ENCODE measurements at regions not wholly inside any gene's neighbourhood (a gene's known extent, or its start where the extent isn't known, plus 50 kb on each side); places are given as distances from the start of the nearest gene placed in this dataset.

- Mint-ChIP-seq H3K9me3 (no peaks in the 10 kb centered on the region), H3K27me3 (ENCODE audit: insufficient read depth) (no peaks in the 10 kb centered on the region; the same call in 1 of the 2 replicates), H3K4me1 (ENCODE audit: low read depth) (peaks cover 20% of the 10 kb centered on the region), H3K27ac (no peak overlapping the region), H3K36me3 (ENCODE audit: low read depth) (0 out of 2 replicates have a peak, but pooled peaks cover 7% of the 10 kb centered on the region), H3K4me3 (no peak overlapping the region)
- no peak for DNase-seq
- TF ChIP-seq, protein P1, sequence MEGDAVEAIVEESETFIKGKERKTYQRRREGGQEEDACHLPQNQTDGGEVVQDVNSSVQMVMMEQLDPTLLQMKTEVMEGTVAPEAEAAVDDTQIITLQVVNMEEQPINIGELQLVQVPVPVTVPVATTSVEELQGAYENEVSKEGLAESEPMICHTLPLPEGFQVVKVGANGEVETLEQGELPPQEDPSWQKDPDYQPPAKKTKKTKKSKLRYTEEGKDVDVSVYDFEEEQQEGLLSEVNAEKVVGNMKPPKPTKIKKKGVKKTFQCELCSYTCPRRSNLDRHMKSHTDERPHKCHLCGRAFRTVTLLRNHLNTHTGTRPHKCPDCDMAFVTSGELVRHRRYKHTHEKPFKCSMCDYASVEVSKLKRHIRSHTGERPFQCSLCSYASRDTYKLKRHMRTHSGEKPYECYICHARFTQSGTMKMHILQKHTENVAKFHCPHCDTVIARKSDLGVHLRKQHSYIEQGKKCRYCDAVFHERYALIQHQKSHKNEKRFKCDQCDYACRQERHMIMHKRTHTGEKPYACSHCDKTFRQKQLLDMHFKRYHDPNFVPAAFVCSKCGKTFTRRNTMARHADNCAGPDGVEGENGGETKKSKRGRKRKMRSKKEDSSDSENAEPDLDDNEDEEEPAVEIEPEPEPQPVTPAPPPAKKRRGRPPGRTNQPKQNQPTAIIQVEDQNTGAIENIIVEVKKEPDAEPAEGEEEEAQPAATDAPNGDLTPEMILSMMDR (IDR thresholded peaks at IDR 0.05): no peak
Measured at GRCh38 chr6:144725736-144726522, 440.8 kb downstream of the UTRN start.

DNA sequence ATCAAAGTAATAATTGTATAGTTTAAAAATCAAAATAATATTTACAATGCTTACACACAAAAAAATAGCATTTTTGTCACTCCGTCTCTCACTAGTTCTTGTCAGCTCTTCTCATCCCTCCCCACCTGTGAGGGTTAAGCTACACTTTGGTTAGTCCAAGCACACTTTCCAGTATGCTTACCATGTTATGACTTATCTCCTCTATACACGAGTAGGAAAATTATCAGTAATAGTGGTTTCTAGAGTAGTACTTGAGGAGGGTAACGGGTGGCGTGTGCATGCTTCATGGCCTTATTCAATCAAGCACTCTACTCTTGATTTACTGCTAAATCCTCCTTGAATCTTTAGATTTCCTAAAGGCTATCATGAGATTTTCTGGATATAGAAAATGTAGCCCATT is 443.7 kb downstream of the UTRN start:
- Mint-ChIP-seq H3K4me3 (no peak overlapping the region), H3K9me3 (no peaks in the 10 kb centered on the region), H3K27me3 (ENCODE audit: insufficient read depth) (no peaks in the 10 kb centered on the region; the same call in 1 of the 2 replicates), H3K36me3 (ENCODE audit: low read depth) (peaks cover 14% of the 10 kb centered on the region), H3K27ac (no peak overlapping the region), H3K4me1 (ENCODE audit: low read depth) (no peaks in the 10 kb centered on the region)
- TF ChIP-seq, protein P1 (IDR thresholded peaks at IDR 0.05): no peak
- no peak for DNase-seq

- Mint-ChIP-seq H3K4me3 (no peak overlapping the region), H3K9me3 (no peaks in the 10 kb centered on the region), H3K4me1 (ENCODE audit: low read depth) (no peaks in the 10 kb centered on the region)
Measured at GRCh38 chr6:144729502-144729901, 444.4 kb downstream of the UTRN start.

DNA sequence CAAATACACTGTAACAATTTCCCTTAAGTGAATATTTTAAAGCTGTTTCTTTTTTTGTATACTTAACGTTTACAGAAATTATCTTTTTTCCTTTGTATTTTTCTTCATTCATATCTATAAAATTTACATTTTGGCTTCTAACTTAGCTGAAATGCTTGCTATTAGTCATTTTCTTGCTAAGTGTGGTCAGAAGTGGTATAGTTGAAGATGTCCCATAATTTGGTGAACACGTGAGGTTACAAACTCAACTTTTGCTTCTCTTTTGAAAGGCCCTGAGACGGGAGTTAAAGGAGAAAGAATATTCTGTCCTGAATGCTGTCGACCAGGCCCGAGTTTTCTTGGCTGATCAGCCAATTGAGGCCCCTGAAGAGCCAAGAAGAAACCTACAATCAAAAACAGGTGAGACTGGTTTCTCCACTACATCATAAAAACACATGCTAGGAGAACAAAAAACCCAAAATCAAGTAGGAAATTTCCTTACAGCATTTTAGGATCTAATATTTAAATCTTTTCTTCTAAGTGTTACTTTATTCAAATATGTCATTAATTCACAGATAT is 445.0 kb downstream of the UTRN start:
- DNase-seq: no peak
- Mint-ChIP-seq H3K4me1 (ENCODE audit: low read depth) (no peaks in the 10 kb centered on the region), H3K9me3 (no peaks in the 10 kb centered on the region), H3K4me3 (no peak overlapping the region), H3K36me3 (ENCODE audit: low read depth) (peaks cover 19% of the 10 kb centered on the region), H3K27me3 (ENCODE audit: insufficient read depth) (no peaks in the 10 kb centered on the region; the same call in 1 of the 2 replicates), H3K27ac (no peak overlapping the region)
- TF ChIP-seq, protein P1 (IDR thresholded peaks at IDR 0.05): no peak

More at GRCh38 chr6:144729502-144729901, 444.4 kb downstream of the UTRN start:
- H3K36me3 Mint-ChIP-seq (ENCODE audit: low read depth): peaks cover 19% of the 10 kb centered on the region
- TF ChIP-seq, protein P1 (IDR thresholded peaks at IDR 0.05): no peak
- no peak overlapping the region for H3K27ac Mint-ChIP-seq
- DNase-seq: no peak
- H3K27me3 Mint-ChIP-seq (ENCODE audit: insufficient read depth): no peaks in the 10 kb centered on the region; the same call in 1 of the 2 replicates

GRCh38 chr6:144731229-144731628 is 446.1 kb downstream of the UTRN start:
- H3K9me3 Mint-ChIP-seq: no peaks in the 10 kb centered on the region

More at GRCh38 chr6:144731229-144731628, 446.1 kb downstream of the UTRN start:
- Mint-ChIP-seq H3K27me3 (ENCODE audit: insufficient read depth) (no peaks in the 10 kb centered on the region; the same call in 1 of the 2 replicates), H3K4me3 (no peak overlapping the region), H3K4me1 (ENCODE audit: low read depth) (no peaks in the 10 kb centered on the region), H3K36me3 (ENCODE audit: low read depth) (peaks cover 19% of the 10 kb centered on the region), H3K27ac (no peak overlapping the region)
- TF ChIP-seq, protein P1 (IDR thresholded peaks at IDR 0.05): no peak
- no peak for DNase-seq

Data from HFFc6 (cell line).